ENCODE measurements at regions not wholly inside any gene's neighbourhood (a gene's known extent, or its start where the extent isn't known, plus 50 kb on each side); places are given as distances from the start of the nearest gene placed in this dataset.

DNA sequence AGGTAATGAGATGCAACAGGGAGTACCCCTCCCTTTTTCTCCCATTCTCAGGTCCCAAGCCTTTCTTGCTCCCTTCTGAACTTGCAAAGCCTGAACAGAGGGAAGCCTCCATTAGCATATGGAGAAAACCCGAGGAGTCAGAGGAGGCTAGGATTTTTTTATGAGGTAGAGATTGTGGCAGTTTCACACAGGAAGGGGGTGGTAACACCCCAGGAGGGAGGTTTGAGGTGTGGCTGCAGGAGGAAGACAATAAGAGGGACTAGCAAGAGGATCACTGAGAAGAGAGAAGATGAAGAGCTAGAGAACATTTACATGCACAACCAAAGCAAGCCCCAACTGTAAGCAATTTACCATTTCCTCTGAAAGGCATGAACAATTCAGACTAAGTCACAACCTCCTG lies 322.7 kb downstream of the SV2B start:
- TF ChIP-seq, protein P1, sequence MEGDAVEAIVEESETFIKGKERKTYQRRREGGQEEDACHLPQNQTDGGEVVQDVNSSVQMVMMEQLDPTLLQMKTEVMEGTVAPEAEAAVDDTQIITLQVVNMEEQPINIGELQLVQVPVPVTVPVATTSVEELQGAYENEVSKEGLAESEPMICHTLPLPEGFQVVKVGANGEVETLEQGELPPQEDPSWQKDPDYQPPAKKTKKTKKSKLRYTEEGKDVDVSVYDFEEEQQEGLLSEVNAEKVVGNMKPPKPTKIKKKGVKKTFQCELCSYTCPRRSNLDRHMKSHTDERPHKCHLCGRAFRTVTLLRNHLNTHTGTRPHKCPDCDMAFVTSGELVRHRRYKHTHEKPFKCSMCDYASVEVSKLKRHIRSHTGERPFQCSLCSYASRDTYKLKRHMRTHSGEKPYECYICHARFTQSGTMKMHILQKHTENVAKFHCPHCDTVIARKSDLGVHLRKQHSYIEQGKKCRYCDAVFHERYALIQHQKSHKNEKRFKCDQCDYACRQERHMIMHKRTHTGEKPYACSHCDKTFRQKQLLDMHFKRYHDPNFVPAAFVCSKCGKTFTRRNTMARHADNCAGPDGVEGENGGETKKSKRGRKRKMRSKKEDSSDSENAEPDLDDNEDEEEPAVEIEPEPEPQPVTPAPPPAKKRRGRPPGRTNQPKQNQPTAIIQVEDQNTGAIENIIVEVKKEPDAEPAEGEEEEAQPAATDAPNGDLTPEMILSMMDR (IDR thresholded peaks at IDR 0.05), result no peak

DNA sequence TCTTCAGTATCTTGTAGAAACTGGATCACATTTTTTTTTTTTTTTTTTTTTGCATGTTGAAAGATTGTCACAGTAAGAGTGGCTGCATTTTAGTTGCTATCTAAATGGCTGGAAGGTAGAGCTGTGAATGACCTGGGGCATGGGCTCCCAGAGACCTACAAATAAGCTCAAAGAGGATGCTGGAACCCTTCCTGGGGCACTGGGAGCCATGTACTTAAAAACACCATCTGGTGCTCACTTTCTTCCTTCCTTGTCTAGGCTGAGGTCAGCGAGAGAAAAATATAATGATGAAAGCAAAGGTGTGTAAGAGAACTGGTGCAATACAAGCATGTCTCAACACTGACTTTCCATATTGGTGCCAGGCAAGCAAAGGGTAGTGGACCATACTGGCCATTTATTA lies 323.9 kb downstream of the SV2B start:
- TF ChIP-seq, protein P1 (IDR thresholded peaks at IDR 0.05), result no peak

DNA sequence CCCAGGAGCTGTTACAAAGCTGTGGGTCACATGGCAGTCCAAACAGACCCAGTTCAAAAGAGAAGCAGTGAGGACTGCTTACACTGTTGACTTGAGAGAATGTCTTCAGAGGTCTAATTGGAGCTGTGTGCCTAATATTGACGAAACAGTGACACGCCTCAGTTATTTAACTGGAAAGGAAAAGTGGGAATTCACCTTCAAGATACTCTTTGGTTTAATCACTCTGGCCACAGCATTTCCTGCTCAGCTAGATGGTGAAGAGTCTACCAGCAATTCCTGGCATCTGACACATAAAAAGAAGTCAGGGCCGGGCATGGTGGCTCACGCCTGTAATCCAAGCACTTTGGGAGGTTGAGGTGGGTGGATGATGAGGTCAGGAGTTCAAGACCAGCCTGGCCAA lies 326.4 kb downstream of the SV2B start:
- TF ChIP-seq, protein P1 (IDR thresholded peaks at IDR 0.05), result no peak

DNA sequence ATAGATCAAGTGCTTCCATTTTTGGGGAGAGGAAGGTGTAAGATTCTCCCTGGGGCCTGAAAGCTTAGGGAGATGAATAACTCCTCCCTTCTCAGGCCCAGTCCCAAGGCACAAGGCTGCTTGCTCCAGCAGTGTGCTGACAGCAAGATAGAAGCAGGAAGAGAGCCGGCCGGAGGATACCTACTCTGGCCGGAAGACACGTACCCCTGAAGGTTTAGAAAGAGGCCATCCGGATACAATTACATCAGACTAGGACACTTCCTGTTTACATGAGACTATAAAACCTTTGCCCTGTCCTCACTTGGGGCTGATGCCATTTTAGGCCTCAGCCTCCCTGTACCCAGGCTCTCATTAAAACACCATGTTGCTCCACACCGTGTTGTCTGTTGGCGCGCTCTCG lies 329.9 kb downstream of the SV2B start:
- TF ChIP-seq, protein P1 (IDR thresholded peaks at IDR 0.05), result no peak

DNA sequence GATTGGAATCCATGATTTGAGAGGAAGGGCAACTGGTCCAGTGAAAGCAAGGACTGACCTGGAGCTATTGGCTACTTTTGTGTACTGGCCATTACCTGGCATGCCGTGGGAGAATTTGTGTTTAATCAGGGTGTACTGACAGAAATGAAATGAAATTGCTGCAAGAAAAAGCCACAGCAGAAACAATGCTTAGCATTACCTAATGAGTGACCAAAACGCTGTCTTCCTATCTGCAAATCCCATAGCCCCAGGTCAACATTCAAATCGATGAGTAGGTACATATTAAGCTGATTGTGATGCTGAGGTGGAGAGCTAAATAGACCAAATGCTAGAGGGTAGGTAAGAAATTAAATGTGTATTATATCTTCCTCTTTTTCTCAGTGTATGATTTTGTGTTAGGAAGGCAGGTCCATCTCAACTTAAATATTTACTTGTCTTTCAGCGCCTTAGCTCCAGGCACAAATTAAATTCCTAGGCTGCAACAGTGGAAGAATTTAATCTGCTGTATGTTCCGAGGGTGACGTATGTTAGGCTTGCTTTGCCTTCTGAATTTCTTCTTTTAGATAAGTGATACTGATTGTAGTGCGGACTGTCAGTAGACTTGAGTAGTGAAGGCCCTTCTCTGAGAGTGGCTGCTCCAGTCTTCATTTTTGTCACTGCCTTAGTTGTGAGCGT lies 331.1 kb downstream of the SV2B start:
- TF ChIP-seq, protein P1 (IDR thresholded peaks at IDR 0.05), result no peak

DNA sequence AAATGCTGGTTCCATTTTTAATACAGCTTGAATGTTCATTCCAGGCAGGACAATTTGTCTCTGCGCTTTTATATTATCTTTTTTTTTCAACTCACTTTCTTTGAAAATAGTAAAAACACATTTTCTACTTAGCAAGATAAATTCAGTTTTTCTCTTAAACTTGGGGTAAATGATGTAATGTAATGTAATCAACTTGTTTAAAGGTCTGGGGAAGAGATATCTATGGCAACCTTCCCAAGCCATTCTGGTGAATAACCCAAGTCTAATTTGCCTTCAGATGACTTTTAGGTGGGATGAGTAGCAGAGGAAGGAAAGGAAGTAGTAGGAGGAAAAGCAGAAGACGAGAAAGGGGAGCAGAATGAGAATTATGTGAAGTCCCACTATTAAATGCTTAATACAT lies 335.1 kb downstream of the SV2B start:
- TF ChIP-seq, protein P1 (IDR thresholded peaks at IDR 0.05), result no peak

DNA sequence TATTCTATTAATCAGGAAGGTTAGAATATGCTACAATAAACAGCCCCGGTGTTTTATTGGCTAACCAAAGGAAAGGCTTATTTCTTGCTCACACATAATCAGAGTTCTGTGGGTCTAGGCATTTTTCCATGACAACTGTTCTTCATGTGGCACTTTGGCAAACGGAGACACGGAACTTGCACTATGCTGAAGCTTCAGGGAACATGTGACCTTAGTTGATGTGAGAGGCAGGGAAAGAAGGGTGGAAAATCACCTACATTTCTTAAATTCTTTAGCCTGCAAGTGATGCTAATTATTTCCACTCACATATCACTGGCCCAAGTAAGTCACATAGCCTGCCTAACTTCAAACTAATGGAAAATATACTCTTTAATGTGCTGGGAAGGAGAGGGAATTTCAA lies 344.6 kb downstream of the SV2B start:
- TF ChIP-seq, protein P1 (IDR thresholded peaks at IDR 0.05), result no peak

DNA sequence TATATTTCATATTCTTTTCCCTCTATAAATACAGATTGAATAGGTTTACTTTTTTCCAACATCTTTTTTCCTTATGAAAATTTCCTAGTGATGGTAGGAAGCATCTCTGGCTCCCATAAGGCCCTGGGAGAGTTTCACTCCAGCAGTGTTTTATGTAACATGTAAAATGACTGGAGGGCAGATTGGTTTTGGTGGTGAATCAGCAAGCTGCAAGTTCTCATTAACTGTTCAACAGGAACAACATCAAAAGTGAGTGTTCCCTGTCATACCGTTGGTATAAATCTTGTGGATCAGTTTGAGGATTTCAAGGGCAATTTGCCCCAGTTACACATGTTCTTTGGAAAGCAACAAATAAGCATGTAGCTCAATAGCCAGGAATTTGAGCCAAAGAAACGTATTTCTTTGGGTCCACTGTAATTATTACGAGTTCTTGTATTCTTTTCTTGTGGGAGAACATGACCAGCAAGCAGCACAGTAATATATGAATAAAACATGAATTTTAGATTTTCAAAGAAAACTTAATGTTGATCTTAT lies 345.7 kb downstream of the SV2B start:
- TF ChIP-seq, protein P1 (IDR thresholded peaks at IDR 0.05), result no peak

Data from LNCAP (cell line).